CD8-positive, alpha-beta memory T cell (primary cell): ENCODE measurements at regions not wholly inside any gene's neighbourhood (a gene's known extent, or its start where the extent isn't known, plus 50 kb on each side); places are given as distances from the start of the nearest gene placed in this dataset.
"Not testable (repeated sequence)": the region's sequence is repeated elsewhere in the genome, so short reads cannot be mapped to it uniquely, and the experiment has no call there.

Source experiments
- CTCF ChIA-PET: fragments of 350-600 bp; sonication (Branson Sonifier 250); formaldehyde crosslinking; loops from one replicate; lab custom pipeline; 2021; ENCODE audit warnings: antibody characterized with exemption; lab: Charles Lee
- POLR2A ChIA-PET: fragments of 350-600 bp; sonication (Branson Sonifier 250); formaldehyde crosslinking; loops from one replicate; lab custom pipeline; 2021; ENCODE audit warnings: antibody characterized with exemption; lab: Charles Lee
- DNase-seq, 5 donors: peaks; one replicate each; pipeline versions ENCODE4 v3.0.0 to v3.0.0-alpha.2; 2020 to 2022; ENCODE audit warnings: mixed read lengths in 1 of 5
- H3K27ac ChIP-seq: one replicate; pipeline ENCODE4 v1.7.0; 2013; ENCODE audit warnings: low read depth, mild to moderate bottlenecking, low read length, moderate library complexity
- H3K27me3 ChIP-seq: 2 replicates; pipeline ENCODE4 v1.7.0; 2013; ENCODE audit warnings: low read length, mild to moderate bottlenecking; ENCODE audit not compliant: insufficient read depth, poor library complexity, severe bottlenecking
- H3K36me3 ChIP-seq: 2 replicates; pipeline ENCODE4 v1.7.0; 2013; ENCODE audit warnings: mild to moderate bottlenecking, low read length, moderate library complexity; ENCODE audit not compliant: insufficient read depth
- H3K4me1 ChIP-seq: 2 replicates; pipeline ENCODE4 v1.7.0; 2013; ENCODE audit warnings: mild to moderate bottlenecking, low read length, moderate library complexity; ENCODE audit not compliant: insufficient read depth
- H3K4me3 ChIP-seq: 2 replicates; pipeline ENCODE4 v1.7.0; 2013; ENCODE audit warnings: mild to moderate bottlenecking, low read length
- H3K9me3 ChIP-seq: 2 replicates; pipeline ENCODE4 v1.7.0; 2013; ENCODE audit warnings: mild to moderate bottlenecking, low read length
- H3K27ac Mint-ChIP-seq, 8 donors: one replicate each; pipeline ENCODE4 v1.8.0; 2020 to 2021; ENCODE audit warnings: mixed read lengths in 8 of 8, mild to moderate bottlenecking in 6 of 8, inconsistent platforms in 3 of 8, moderate library complexity in 3 of 8
- H3K27me3 Mint-ChIP-seq, 2 donors: one replicate each; pipeline ENCODE4 v1.8.0; 2020 to 2021; ENCODE audit warnings: mixed read lengths in 2 of 2, mild to moderate bottlenecking in 1 of 2, moderate library complexity in 1 of 2
- H3K36me3 Mint-ChIP-seq, 3 donors: one replicate each; pipeline ENCODE4 v1.8.0; 2020 to 2021; ENCODE audit warnings: mixed read lengths in 3 of 3, inconsistent platforms in 1 of 3, mild to moderate bottlenecking in 1 of 3
- H3K4me1 Mint-ChIP-seq, 3 donors: one replicate each; pipeline ENCODE4 v1.8.0; 2020 to 2021; ENCODE audit warnings: mixed read lengths in 3 of 3, inconsistent platforms in 1 of 3, mild to moderate bottlenecking in 1 of 3
- H3K4me3 Mint-ChIP-seq, 7 donors: one replicate each; pipeline ENCODE4 v1.8.0; 2020 to 2021; ENCODE audit warnings: mixed read lengths in 7 of 7, mild to moderate bottlenecking in 6 of 7, moderate library complexity in 4 of 7, inconsistent platforms in 2 of 7
- H3K9me3 Mint-ChIP-seq, 5 donors: one replicate each; pipeline ENCODE4 v1.8.0; 2020 to 2022; ENCODE audit warnings: mixed read lengths in 5 of 5, mild to moderate bottlenecking in 3 of 5, moderate library complexity in 2 of 5, inconsistent platforms in 1 of 5

DNA sequence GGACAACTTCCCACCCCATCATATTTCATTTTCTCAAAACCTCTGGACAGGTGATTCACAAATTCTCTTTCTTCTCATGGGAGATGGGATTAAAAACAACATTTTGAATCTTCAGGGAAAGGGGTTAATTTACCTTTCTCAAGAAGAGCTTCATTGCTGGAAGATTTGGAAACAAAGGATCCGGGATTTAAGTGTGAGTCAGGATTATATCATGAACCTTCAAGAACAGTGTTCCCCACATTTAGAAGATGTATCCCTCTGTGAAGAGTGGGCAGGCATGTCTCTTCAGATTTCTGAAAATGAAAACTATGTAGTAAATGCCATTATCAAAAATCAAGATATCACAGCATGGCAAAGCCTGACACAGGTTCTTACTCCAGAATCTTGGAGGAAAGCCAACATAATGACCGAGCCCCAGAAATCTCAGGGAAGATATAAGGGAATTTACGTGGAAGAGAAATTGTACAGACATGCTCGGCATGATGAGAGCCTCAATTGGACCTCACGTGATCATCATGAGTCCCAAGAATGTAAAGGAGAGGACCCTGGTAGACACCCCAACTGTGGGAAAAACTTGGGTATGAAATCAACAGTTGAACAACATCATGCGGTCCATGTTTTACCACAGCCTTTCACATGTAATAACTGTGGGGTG, 99.5 kb upstream of the GPR39 start:
- H3K27ac Mint-ChIP-seq, result not testable (repeated sequence)

DNA sequence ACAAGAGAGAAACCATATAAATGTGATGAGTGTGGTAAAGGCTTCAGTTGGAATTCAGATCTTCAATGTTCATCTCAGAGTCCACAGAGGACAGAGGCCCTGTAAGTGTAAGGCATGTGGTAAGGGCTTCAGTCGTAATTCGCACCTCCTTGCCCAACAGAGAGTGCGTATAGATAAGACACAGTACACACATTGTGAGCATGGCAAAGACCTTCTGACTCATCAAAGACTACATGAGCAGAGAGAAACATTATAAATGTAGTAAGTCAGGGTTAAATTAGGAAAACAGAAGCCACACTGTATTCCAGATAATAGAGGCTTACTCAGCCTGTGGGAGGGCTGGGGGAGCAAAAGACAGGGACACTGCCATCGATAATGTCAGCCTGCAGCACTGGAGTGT, 98.1 kb upstream of the GPR39 start:
- H3K36me3 Mint-ChIP-seq, DNase-seq, H3K9me3 Mint-ChIP-seq, H3K27me3 ChIP-seq, H3K27ac ChIP-seq, H3K9me3 ChIP-seq, H3K4me1 Mint-ChIP-seq, H3K36me3 ChIP-seq, H3K27ac Mint-ChIP-seq, CTCF ChIA-PET, H3K4me1 ChIP-seq, H3K4me3 ChIP-seq, H3K27me3 Mint-ChIP-seq, H3K4me3 Mint-ChIP-seq, POLR2A ChIA-PET: not testable (repeated sequence)

More for the DNA sequence above, 99.5 kb upstream of the GPR39 start:
- H3K27ac ChIP-seq, H3K36me3 Mint-ChIP-seq, H3K4me1 Mint-ChIP-seq, POLR2A ChIA-PET, H3K9me3 ChIP-seq, H3K4me1 ChIP-seq, H3K27me3 Mint-ChIP-seq, CTCF ChIA-PET, H3K9me3 Mint-ChIP-seq, DNase-seq, H3K36me3 ChIP-seq, H3K27me3 ChIP-seq, H3K4me3 ChIP-seq, H3K4me3 Mint-ChIP-seq: not testable (repeated sequence)

DNA sequence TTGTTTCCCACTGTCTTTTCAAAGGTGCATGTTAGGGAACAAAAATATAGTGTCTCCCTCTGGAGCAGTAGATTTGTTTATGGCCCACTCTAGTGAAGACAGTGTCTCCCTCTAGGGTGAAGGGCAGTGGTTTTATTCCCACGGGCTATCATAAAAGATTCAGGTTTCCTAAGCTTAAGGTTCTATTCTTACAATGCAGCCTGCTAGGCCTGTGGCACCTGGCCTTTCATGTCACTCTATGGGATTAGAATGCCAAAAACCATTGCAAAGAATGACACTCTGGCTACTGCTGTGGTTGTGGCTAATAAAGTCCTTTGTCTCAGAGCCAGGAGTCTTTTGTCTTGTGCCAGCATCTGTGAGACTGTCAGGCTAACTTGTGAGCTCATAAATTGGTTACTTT, 92.6 kb upstream of the GPR39 start:
- H3K4me1 Mint-ChIP-seq, H3K36me3 Mint-ChIP-seq, H3K4me3 Mint-ChIP-seq, H3K27me3 ChIP-seq, H3K4me1 ChIP-seq, H3K27ac ChIP-seq, H3K27me3 Mint-ChIP-seq, POLR2A ChIA-PET, CTCF ChIA-PET, H3K36me3 ChIP-seq, DNase-seq, H3K9me3 Mint-ChIP-seq, H3K9me3 ChIP-seq, H3K27ac Mint-ChIP-seq, H3K4me3 ChIP-seq: not testable (repeated sequence)

DNA sequence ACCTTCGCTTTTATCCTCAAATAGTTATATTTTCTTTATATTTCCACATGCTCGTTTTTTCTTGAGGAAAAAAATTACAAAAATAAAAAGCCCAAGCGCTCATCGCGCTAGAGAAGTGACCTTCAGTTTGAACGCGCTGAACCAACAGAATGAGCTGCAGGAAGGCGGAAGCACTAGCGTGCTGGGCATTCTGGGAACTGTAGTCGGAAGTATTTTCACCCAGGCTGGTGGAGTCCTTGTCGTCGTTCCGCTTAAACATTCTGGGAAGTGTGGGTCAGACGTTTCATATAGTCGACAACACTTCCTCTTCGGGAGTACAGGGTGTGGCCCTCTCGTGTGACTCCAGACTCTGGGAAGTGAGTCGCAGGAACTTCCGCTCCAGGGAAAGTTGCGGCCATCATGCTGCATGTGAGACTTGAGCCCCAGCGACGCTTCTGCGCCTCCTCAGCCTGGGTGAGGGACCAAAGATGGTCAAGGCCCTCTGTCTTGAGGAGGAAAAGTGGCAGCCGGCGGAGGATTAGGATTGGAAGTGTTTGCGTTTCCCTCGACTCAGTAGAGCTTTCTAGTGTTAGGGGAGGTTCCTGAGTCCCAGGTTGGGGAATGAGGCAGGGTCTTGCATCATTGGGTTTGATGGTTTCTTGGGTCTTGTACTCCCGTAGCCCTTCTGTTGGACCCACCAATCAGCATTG, 84.1 kb upstream of the GPR39 start:
- H3K36me3 ChIP-seq, H3K27ac ChIP-seq, H3K9me3 Mint-ChIP-seq, H3K4me3 Mint-ChIP-seq, H3K4me3 ChIP-seq, H3K4me1 ChIP-seq, H3K27me3 ChIP-seq, H3K36me3 Mint-ChIP-seq, H3K9me3 ChIP-seq, H3K27ac Mint-ChIP-seq, H3K4me1 Mint-ChIP-seq, DNase-seq, CTCF ChIA-PET, POLR2A ChIA-PET, H3K27me3 Mint-ChIP-seq: not testable (repeated sequence)

DNA sequence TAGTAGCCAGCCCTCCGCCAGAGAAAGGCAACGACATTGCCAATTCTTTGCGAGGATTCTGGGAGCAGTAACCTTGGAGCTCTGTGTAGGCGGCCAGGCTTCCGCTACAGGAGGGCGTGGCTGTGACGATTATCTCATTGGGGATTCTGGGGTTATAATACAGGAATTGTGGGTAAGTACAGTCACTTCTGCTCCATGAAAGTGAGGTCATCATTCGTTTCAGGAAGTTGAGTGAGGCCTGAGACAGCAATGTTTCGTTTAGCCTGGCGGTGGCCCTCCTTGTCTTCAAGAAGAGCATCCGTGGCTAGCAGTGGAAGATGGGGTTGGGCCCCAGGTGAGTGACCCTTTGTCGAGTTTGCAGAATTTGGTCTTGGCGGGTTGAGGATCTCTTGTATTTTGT, 79.5 kb upstream of the GPR39 start:
- H3K4me1 ChIP-seq, POLR2A ChIA-PET, H3K4me1 Mint-ChIP-seq, CTCF ChIA-PET, H3K4me3 Mint-ChIP-seq, H3K27ac Mint-ChIP-seq, H3K36me3 ChIP-seq, H3K27me3 Mint-ChIP-seq, H3K36me3 Mint-ChIP-seq, H3K9me3 ChIP-seq, DNase-seq, H3K4me3 ChIP-seq, H3K27ac ChIP-seq, H3K9me3 Mint-ChIP-seq, H3K27me3 ChIP-seq: not testable (repeated sequence)

DNA sequence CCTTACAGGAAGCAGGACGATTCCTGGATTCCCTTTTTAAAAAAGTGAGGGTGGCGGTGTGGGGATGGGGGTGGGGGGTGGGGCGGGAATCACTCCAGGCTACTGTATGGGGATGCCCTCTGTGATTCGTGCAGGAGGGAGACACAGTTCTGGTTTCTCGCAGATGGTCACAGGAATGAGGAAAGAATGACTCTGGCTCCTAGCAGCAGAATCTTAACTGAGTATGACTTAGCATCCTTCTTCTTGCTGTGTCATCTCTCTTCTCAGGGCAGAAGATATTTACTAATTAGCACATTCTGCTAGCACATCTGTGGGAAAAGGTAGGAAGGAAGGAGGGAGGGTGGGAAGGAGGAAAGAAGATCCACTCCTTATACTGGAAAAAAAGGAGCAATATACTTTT, 78.8 kb upstream of the GPR39 start:
- DNase-seq, H3K9me3 Mint-ChIP-seq, H3K27me3 ChIP-seq, H3K4me1 Mint-ChIP-seq, CTCF ChIA-PET, H3K27ac Mint-ChIP-seq, H3K4me3 Mint-ChIP-seq, H3K36me3 ChIP-seq, H3K4me1 ChIP-seq, H3K9me3 ChIP-seq, H3K27me3 Mint-ChIP-seq, POLR2A ChIA-PET, H3K36me3 Mint-ChIP-seq, H3K4me3 ChIP-seq, H3K27ac ChIP-seq: not testable (repeated sequence)

DNA sequence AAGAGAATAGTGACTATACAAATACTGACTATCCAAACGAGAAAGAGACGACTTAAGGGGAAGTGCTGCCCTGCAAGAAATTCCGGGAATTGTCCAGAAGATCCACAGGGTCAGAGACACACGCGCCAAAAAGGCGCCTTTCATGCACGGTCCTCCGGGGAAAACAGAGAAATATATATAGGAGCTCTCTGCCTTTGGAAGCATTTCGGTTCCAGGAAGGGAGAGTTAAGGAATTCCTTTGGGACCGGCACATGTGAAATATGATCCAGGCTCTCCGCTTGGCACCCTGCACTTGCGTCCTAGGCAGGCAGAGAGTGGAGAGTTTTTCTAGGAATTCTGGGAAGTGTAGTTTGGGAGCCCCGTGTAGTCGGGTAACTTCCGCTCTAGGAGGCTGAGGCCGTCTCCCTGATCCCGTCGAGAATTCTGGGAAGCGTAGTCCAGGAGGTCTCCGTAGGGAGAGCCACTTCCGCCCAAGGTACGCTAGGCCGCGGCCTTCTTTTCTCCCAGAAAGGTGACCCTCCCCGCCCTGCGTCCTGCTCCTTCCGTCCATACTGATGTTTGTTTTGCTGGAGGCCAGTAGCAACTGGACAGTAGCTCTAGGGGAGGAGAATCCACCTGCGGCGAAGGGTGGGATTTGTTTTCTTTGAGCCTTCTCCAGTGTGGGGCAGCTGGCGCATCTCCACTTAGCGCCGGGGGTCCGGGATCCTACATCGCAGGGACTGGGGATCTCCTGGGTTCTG, 69.4 kb upstream of the GPR39 start:
- H3K36me3 ChIP-seq, H3K27me3 Mint-ChIP-seq, H3K36me3 Mint-ChIP-seq, DNase-seq, H3K4me3 Mint-ChIP-seq, H3K9me3 ChIP-seq, H3K27me3 ChIP-seq, H3K4me3 ChIP-seq, H3K9me3 Mint-ChIP-seq, POLR2A ChIA-PET, H3K4me1 ChIP-seq, H3K27ac ChIP-seq, H3K4me1 Mint-ChIP-seq, CTCF ChIA-PET: not testable (repeated sequence)
- peak overlapping the region in 1 of 8 donors; percentile 29 for H3K27ac Mint-ChIP-seq

DNA sequence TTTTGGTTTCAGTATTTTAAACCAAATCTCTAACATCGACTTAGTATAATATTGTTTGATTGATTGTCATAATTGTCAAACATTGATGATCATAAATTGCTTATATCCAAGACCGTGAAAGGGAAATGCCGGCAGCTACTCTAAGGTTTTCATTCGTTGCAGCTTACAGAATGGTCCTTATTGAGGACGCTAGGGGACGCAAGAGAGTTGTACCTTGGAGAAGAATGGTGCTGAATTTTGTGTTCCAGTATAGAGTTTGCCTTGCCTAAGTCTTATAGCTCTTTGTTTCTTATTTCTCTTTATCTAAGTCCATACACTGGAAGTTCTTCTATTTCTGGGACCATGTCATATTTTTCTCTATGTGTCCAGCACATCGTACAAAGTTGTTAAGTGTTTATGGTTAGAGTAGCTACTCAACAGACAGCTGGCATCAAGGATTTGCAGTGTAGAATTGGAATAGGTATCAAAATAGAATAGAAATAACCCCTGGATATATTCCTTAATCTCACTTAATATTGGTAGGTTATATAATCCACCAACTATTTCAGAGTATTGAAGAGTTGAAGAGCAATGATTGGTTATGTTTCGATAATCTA, 67.4 kb upstream of the GPR39 start:
- DNase-seq, CTCF ChIA-PET: not testable (repeated sequence)

More for the DNA sequence above, 67.4 kb upstream of the GPR39 start:
- H3K27me3 ChIP-seq, H3K27ac Mint-ChIP-seq, H3K4me1 ChIP-seq, H3K27ac ChIP-seq, H3K4me1 Mint-ChIP-seq, H3K36me3 ChIP-seq, POLR2A ChIA-PET, H3K9me3 Mint-ChIP-seq, H3K27me3 Mint-ChIP-seq, H3K4me3 ChIP-seq, H3K9me3 ChIP-seq, H3K4me3 Mint-ChIP-seq, H3K36me3 Mint-ChIP-seq: not testable (repeated sequence)
